Tibial artery (tissue), 4 donors: ENCODE measurements at regions not wholly inside any gene's neighbourhood (a gene's known extent, or its start where the extent isn't known, plus 50 kb on each side); places are given as distances from the start of the nearest gene placed in this dataset.

ENCODE experiments used
- DNase-seq, 2 donors: peaks; one replicate each; pipeline ENCODE4 v3.0.0-alpha.2; 2019
- H3K27ac ChIP-seq, 2 donors: fragments of 200-600 bp; sonication (generic) in 1 of 2; 1 replicate in 1 of 2; 2 replicates in 1 of 2; pipeline ENCODE4 v1.5.1; 2018 to 2019; ENCODE audit warnings: mild to moderate bottlenecking in 1 of 2
- H3K27me3 ChIP-seq, 2 donors: fragments of 200-600 bp; sonication (generic) in 1 of 2; one replicate each; pipeline versions ENCODE4 v1.5.1 to v1.6.0; 2016 to 2019
- H3K36me3 ChIP-seq, 3 donors: fragments of 200-600 bp; sonication (generic) in 2 of 3; one replicate each; pipeline ENCODE4 v1.5.1; 2016 to 2019; ENCODE audit warnings: mild to moderate bottlenecking in 2 of 3
- H3K4me1 ChIP-seq, 4 donors: fragments of 200-600 bp; sonication (generic) in 2 of 4; 1 replicate in 3 of 4; 2 replicates in 1 of 4; pipeline ENCODE4 v1.5.1; 2016 to 2019
- H3K4me3 ChIP-seq, 2 donors: fragments of 200-600 bp; sonication (generic) in 1 of 2; 1 replicate in 1 of 2; 2 replicates in 1 of 2; pipeline ENCODE4 v1.5.1; 2018 to 2019; ENCODE audit warnings: mild to moderate bottlenecking in 2 of 2
- H3K9me3 ChIP-seq, 3 donors: fragments of 200-600 bp; sonication (generic) in 1 of 3; one replicate each; pipeline ENCODE4 v1.5.1; 2016 to 2019
- CTCF ChIP-seq, 2 experiments: fragments of 200-600 bp in 1 of 2; fragments of 450-650 bp in 1 of 2; IDR thresholded peaks; one replicate each; pipeline ENCODE4 v1.5.1; 2017 to 2019; ENCODE audit warnings: antibody characterized with exemption in 2 of 2, mild to moderate bottlenecking in 1 of 2, moderate library complexity in 1 of 2
- intact Hi-C: fragments of 100-400 bp; cut with DNase I; formaldehyde crosslinking; loops from one replicate; pipeline ENCODE4 v1.15.0; 2023; ENCODE audit warnings: low total_unique reads

GRCh38 chr4:138034871-138035270 is 207.3 kb downstream of the SLC7A11 start:
- Histone ChIP-seq H3K4me3 (no peak overlapping the region), H3K27ac (no peak overlapping the region), H3K9me3 (no peaks in the 10 kb centered on the region), H3K27me3 (no peaks in the 10 kb centered on the region), H3K4me1 (peaks cover 0 to 8% (median 0%) of the 10 kb centered on the region in 4 donors), H3K36me3 (no peaks in the 10 kb centered on the region)
- TF ChIP-seq CTCF (IDR thresholded peaks at IDR 0.05), result no peak
- no peak for DNase-seq
- intact Hi-C loops, result loop anchor here (2.0 to 5.0 kb wide), 3 partner anchors 57 to 646 kb away; no protein-coding TSS in a partner anchor

DNA sequence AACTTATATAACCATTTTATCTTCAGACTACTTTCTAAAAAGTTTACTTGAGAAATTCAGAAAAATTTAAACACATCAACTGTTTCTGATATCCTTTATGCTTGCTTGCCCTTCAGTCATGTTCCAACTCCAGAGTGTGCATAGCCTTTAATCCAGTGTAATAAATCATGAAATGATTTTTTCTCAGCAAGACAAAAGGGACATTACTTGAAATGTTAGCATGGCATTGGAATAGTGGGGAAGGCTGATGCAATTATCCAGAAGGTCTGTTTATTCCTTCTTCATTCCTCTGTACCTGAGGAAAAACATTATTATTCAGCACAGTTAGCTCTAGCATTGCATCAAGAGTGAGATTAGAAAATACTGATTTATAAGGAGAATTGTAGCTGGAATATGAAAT is 209.9 kb downstream of the SLC7A11 start:
- Histone ChIP-seq H3K4me1 (peaks cover 0 to 8% (median 0%) of the 10 kb centered on the region in 4 donors), H3K9me3 (no peaks in the 10 kb centered on the region), H3K4me3 (no peak overlapping the region), H3K27me3 (no peaks in the 10 kb centered on the region), H3K27ac (no peak overlapping the region), H3K36me3 (no peaks in the 10 kb centered on the region)
- no peak for DNase-seq
- intact Hi-C loops, result loop anchor here (5.0 kb wide), 1 partner anchor 60 kb away; no protein-coding TSS in a partner anchor
- no peak for TF ChIP-seq CTCF (IDR thresholded peaks at IDR 0.05)

DNA sequence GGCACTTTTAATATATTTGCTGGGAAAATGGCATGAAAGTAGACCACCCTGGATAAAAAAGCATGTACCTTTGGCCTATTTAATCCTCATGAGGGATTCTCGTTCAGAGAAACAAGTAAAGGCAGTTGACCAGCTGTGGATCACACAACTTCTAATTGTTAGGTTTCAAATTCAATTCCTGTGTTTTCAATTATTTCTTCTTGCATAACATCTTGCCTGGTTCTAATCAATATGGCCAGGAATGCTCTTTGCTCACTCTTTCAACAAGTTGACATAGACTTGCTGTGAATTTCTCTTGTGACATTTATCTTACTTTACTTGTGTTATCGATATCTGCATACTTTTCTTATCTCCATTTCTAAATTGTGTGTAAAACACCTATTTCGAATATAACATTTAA is 211.8 kb downstream of the SLC7A11 start:
- no peak for TF ChIP-seq CTCF (IDR thresholded peaks at IDR 0.05)
- Histone ChIP-seq H3K36me3 (no peaks in the 10 kb centered on the region), H3K27me3 (no peaks in the 10 kb centered on the region), H3K9me3 (no peaks in the 10 kb centered on the region), H3K27ac (no peak overlapping the region), H3K4me1 (no peaks in the 10 kb centered on the region), H3K4me3 (no peak overlapping the region)
- no peak for DNase-seq
- intact Hi-C loops, result loop anchor here (5.0 kb wide), 1 partner anchor 62 kb away; no protein-coding TSS in a partner anchor

- no peaks in the 10 kb centered on the region for H3K9me3 ChIP-seq
- no peaks in the 10 kb centered on the region for H3K36me3 ChIP-seq
- H3K27ac ChIP-seq, result no peak overlapping the region
- no peaks in the 10 kb centered on the region for H3K4me1 ChIP-seq
- DNase-seq, result no peak
- no peak overlapping the region for H3K4me3 ChIP-seq
- intact Hi-C loops, result no loop called here
- no peaks in the 10 kb centered on the region for H3K27me3 ChIP-seq
- TF ChIP-seq CTCF (IDR thresholded peaks at IDR 0.05), result no peak
Observed at GRCh38 chr4:138028923-138029322, 213.2 kb downstream of the SLC7A11 start.

- Histone ChIP-seq H3K9me3 (no peaks in the 10 kb centered on the region), H3K36me3 (no peaks in the 10 kb centered on the region), H3K4me3 (no peak overlapping the region), H3K27ac (no peak overlapping the region), H3K4me1 (no peaks in the 10 kb centered on the region), H3K27me3 (no peaks in the 10 kb centered on the region)
- intact Hi-C loops, result no loop called here
- DNase-seq, result no peak
- TF ChIP-seq CTCF (IDR thresholded peaks at IDR 0.05), result no peak
Observed at GRCh38 chr4:138021139-138021830, 220.9 kb downstream of the SLC7A11 start.
